HUES48 (cell line): ENCODE measurements at regions not wholly inside any gene's neighbourhood (a gene's known extent, or its start where the extent isn't known, plus 50 kb on each side); places are given as distances from the start of the nearest gene placed in this dataset.

ENCODE experiments used
- H3K27ac ChIP-seq: one replicate; pipeline ENCODE4 v1.7.0; 2013; ENCODE audit warnings: low read depth, low read length, inconsistent platforms
- H3K27me3 ChIP-seq: 2 replicates; pipeline ENCODE4 v1.6.1; 2013; ENCODE audit warnings: mild to moderate bottlenecking, low read length; ENCODE audit not compliant: control insufficient read depth, insufficient read depth
- H3K36me3 ChIP-seq: 2 replicates; pipeline ENCODE4 v1.6.1; 2013; ENCODE audit warnings: low read length; ENCODE audit not compliant: control insufficient read depth, insufficient read depth
- H3K4me1 ChIP-seq: 2 replicates; pipeline ENCODE4 v1.6.1; 2013; ENCODE audit warnings: mild to moderate bottlenecking, low read length; ENCODE audit not compliant: control insufficient read depth, insufficient read depth
- H3K4me3 ChIP-seq: 2 replicates; pipeline ENCODE4 v1.5.1; 2013; ENCODE audit warnings: mild to moderate bottlenecking, low read depth, low read length
- H3K9ac ChIP-seq: 2 replicates; pipeline ENCODE4 v1.6.1; 2013; ENCODE audit warnings: mild to moderate bottlenecking, low read depth, low read length, moderate library complexity
- H3K9me3 ChIP-seq: 2 replicates; pipeline ENCODE4 v1.6.1; 2013; ENCODE audit warnings: low read length; ENCODE audit not compliant: control insufficient read depth, insufficient read depth

GRCh38 chr9:8088477-8088876 lies 288.9 kb upstream of the DMAC1 start:
- H3K9ac ChIP-seq, result no peak overlapping the region
- no peak overlapping the region for H3K4me3 ChIP-seq
- no peaks in the 10 kb centered on the region for H3K9me3 ChIP-seq
- no peaks in the 10 kb centered on the region for H3K4me1 ChIP-seq
- no peaks in the 10 kb centered on the region for H3K36me3 ChIP-seq
- no peaks in the 10 kb centered on the region for H3K27me3 ChIP-seq
- no peak overlapping the region for H3K27ac ChIP-seq

GRCh38 chr9:8085986-8086385 lies 286.4 kb upstream of the DMAC1 start:
- no peak overlapping the region for H3K9ac ChIP-seq
- no peak overlapping the region for H3K27ac ChIP-seq
- H3K4me3 ChIP-seq, result no peak overlapping the region
- H3K27me3 ChIP-seq, result no peaks in the 10 kb centered on the region
- H3K9me3 ChIP-seq, result no peaks in the 10 kb centered on the region
- H3K4me1 ChIP-seq, result no peaks in the 10 kb centered on the region
- H3K36me3 ChIP-seq, result no peaks in the 10 kb centered on the region

GRCh38 chr9:8078641-8079140 lies 279.1 kb upstream of the DMAC1 start:
- Histone ChIP-seq H3K9me3 (no peaks in the 10 kb centered on the region), H3K9ac (no peak overlapping the region), H3K27ac (no peak overlapping the region), H3K27me3 (no peaks in the 10 kb centered on the region), H3K4me3 (no peak overlapping the region), H3K36me3 (no peaks in the 10 kb centered on the region), H3K4me1 (no peaks in the 10 kb centered on the region)

- Histone ChIP-seq H3K4me1 (no peaks in the 10 kb centered on the region), H3K9ac (no peak overlapping the region), H3K4me3 (no peak overlapping the region), H3K36me3 (no peaks in the 10 kb centered on the region), H3K27me3 (no peaks in the 10 kb centered on the region), H3K27ac (no peak overlapping the region), H3K9me3 (no peaks in the 10 kb centered on the region)
These were observed 275.2 kb upstream of the DMAC1 start for GRCh38 chr9:8074713-8075286.

GRCh38 chr9:8071445-8071798 lies 271.8 kb upstream of the DMAC1 start:
- Histone ChIP-seq H3K9ac (no peak overlapping the region), H3K4me1 (no peaks in the 10 kb centered on the region), H3K36me3 (no peaks in the 10 kb centered on the region), H3K27me3 (no peaks in the 10 kb centered on the region), H3K9me3 (no peaks in the 10 kb centered on the region), H3K4me3 (no peak overlapping the region), H3K27ac (no peak overlapping the region)

- Histone ChIP-seq H3K9me3 (no peaks in the 10 kb centered on the region), H3K4me1 (no peaks in the 10 kb centered on the region), H3K27ac (no peak overlapping the region), H3K27me3 (no peaks in the 10 kb centered on the region), H3K4me3 (no peak overlapping the region), H3K9ac (no peak overlapping the region), H3K36me3 (no peaks in the 10 kb centered on the region)
These were observed 271.3 kb upstream of the DMAC1 start for GRCh38 chr9:8070779-8071444.

- no peak overlapping the region for H3K4me3 ChIP-seq
- no peaks in the 10 kb centered on the region for H3K36me3 ChIP-seq
- no peaks in the 10 kb centered on the region for H3K4me1 ChIP-seq
- no peaks in the 10 kb centered on the region for H3K27me3 ChIP-seq
- H3K9me3 ChIP-seq, result no peaks in the 10 kb centered on the region
- H3K9ac ChIP-seq, result no peak overlapping the region
- H3K27ac ChIP-seq, result no peak overlapping the region
These were observed 262.9 kb upstream of the DMAC1 start for GRCh38 chr9:8062459-8062858.

GRCh38 chr9:8053501-8053900 lies 253.9 kb upstream of the DMAC1 start:
- no peak overlapping the region for H3K9ac ChIP-seq
- no peak overlapping the region for H3K27ac ChIP-seq
- H3K36me3 ChIP-seq, result no peaks in the 10 kb centered on the region
- no peaks in the 10 kb centered on the region for H3K4me1 ChIP-seq
- H3K4me3 ChIP-seq, result no peak overlapping the region
- no peaks in the 10 kb centered on the region; the same call in 1 of the 2 replicates for H3K9me3 ChIP-seq
- no peaks in the 10 kb centered on the region for H3K27me3 ChIP-seq

- no peak overlapping the region for H3K9ac ChIP-seq
- H3K4me1 ChIP-seq, result no peaks in the 10 kb centered on the region
- no peak overlapping the region for H3K27ac ChIP-seq
- no peaks in the 10 kb centered on the region for H3K27me3 ChIP-seq
- no peaks in the 10 kb centered on the region; the same call in 1 of the 2 replicates for H3K9me3 ChIP-seq
- no peaks in the 10 kb centered on the region for H3K36me3 ChIP-seq
- H3K4me3 ChIP-seq, result no peak overlapping the region
These were observed 253.4 kb upstream of the DMAC1 start for GRCh38 chr9:8052991-8053390.

- Histone ChIP-seq H3K9me3 (peaks cover 41% of the 10 kb centered on the region), H3K27me3 (no peaks in the 10 kb centered on the region), H3K4me3 (no peak overlapping the region), H3K9ac (no peak overlapping the region), H3K27ac (no peak overlapping the region), H3K4me1 (no peaks in the 10 kb centered on the region), H3K36me3 (no peaks in the 10 kb centered on the region)
These were observed 238.2 kb upstream of the DMAC1 start for GRCh38 chr9:8037745-8038144.

- no peak overlapping the region for H3K4me3 ChIP-seq
- H3K36me3 ChIP-seq, result no peaks in the 10 kb centered on the region
- no peak overlapping the region for H3K27ac ChIP-seq
- H3K4me1 ChIP-seq, result no peaks in the 10 kb centered on the region
- H3K9ac ChIP-seq, result no peak overlapping the region
- peaks cover 41% of the 10 kb centered on the region for H3K9me3 ChIP-seq
- no peaks in the 10 kb centered on the region for H3K27me3 ChIP-seq
These were observed 237.4 kb upstream of the DMAC1 start for GRCh38 chr9:8036914-8037524.
